Endometrial microvascular endothelial cells (primary cell): ENCODE measurements at regions not wholly inside any gene's neighbourhood (a gene's known extent, or its start where the extent isn't known, plus 50 kb on each side); places are given as distances from the start of the nearest gene placed in this dataset.

Source experiments
- in situ Hi-C: cut with HindIII; loops from 2 replicates; pipeline ENCODE4 v1.10.0; 2017; ENCODE audit warnings: low sequenced_read_pairs, low pct_unique_long_range_greater_than_20kb; ENCODE audit errors: inconsistent ontology term

- in situ Hi-C loops, result no loop called here
Observed at GRCh38 chr16:54816471-54816870, 114.2 kb upstream of the IRX5 start.

GRCh38 chr16:54815177-54815576 is 115.5 kb upstream of the IRX5 start:
- in situ Hi-C loops, result no loop called here

- in situ Hi-C loops, result no loop called here
Observed at GRCh38 chr16:54813778-54814177, 116.9 kb upstream of the IRX5 start.

- in situ Hi-C loops, result no loop called here
Observed at GRCh38 chr16:54812229-54812628, 118.4 kb upstream of the IRX5 start.

GRCh38 chr16:54808890-54809289 is 121.8 kb upstream of the IRX5 start:
- in situ Hi-C loops, result no loop called here

- in situ Hi-C loops, result no loop called here
Observed at GRCh38 chr16:54806881-54807360, 123.7 kb upstream of the IRX5 start.

DNA sequence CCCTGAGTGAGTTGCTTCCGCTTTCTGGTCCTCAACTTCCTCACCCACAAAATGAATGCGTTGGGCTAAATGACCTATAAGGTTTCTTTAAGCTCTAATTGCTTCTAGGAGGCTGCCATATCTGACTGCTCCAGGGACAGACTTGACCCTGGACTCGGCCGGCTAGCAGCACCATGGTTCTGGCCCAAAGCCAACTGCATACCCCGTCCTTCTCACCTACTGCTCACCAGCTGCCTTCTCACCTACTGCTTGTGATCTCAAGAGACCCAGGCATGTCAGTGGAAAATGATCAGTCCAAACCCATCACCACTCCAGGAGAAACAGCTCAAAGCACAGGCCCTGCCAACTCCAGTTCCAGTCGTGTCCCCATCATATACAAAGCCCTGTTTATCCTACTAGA is 124.3 kb upstream of the IRX5 start:
- in situ Hi-C loops, result no loop called here

DNA sequence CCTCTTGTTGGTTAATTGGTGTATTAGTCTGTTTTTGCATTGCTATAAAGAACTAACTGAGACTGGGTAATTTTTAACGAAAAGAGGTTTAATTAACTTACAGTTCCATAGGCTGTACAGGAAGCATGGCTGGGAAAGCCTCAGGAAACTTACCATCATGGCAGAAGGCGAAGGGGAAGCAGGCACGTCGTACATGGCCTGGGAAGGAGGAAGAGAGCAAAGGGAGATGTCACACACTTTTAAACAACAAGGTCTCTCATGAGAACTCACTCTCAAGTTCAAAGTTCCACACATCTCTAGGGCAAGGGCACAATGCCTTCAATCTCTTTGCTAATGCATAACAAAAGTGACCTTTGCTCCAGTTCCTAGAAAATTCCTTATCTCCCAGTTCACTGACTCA is 125.0 kb upstream of the IRX5 start:
- in situ Hi-C loops, result no loop called here

DNA sequence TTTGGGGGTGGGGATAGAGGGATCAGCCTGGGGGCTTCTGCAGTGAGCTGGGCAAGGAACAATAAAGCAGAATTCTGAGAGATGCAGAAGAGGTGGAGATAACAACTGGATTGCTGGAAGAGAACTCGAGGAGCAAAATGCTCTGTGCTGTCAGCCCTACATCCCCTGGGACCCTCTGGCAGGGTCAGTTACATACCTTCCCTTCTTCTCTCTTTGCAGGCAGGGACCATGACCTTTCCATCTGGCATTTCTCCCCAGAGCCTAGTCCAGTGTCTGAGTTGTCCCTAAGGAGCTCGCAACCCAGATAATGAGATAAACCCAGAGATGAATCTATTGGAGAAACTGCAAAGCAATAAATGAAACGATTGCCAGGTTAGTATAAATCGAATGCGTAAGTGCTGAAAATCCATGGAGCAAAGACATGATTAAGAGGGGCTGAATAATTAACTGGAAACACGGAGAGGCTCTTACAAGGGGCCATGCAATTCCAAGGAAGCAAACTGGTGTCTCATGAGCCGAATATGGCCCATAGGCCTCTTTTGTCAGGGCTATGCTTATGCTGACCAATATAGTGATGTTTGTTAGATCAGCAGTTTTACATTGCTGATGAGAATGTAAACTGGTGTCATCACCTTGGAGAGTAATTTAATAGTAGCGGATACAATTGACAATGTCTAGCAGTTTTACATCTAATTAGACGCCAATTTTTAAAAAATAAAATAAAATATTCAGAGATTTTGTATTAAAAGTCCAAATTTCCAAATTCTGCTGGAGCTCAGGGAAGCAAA is 129.4 kb upstream of the IRX5 start:
- in situ Hi-C loops, result no loop called here

- in situ Hi-C loops, result no loop called here
Observed at GRCh38 chr16:54798267-54798666, 132.4 kb upstream of the IRX5 start.

DNA sequence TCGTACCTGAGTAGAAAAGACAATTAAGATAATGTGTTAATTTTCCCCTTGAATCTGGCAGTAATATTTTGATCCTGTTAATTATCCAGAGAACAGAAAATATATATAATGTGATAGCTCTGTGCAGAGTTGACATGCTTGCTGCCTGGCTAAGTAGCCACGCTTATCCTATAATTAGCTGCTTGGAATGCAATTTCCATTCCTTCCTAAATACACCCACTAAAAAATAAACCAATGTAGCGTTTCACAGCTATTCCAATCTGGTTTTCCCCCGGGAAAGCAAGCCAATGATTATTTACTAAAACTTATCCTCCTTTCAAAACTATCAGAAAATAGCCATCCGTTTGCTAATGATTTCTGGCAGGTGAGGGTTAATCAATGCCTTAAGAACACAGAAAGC is 134.5 kb upstream of the IRX5 start:
- in situ Hi-C loops, result no loop called here

DNA sequence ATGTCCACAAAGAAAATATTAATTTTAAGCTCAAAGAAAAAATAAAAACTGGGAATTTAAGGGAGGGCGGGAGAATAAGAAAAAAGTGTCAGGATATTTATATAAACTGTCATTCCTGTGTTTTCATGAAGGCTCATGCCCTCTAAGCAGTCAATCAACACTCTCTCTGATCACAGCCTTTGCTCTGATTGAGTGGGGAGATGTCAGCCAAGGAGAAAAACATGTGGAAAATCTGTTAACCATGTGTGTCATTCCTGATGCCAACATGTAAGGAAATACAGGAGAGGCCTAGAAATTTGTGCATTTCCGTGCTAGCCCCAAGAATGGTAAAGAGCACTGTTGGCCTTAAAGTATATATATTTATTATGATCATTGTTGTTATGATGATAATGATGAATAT is 137.9 kb upstream of the IRX5 start:
- in situ Hi-C loops, result no loop called here

DNA sequence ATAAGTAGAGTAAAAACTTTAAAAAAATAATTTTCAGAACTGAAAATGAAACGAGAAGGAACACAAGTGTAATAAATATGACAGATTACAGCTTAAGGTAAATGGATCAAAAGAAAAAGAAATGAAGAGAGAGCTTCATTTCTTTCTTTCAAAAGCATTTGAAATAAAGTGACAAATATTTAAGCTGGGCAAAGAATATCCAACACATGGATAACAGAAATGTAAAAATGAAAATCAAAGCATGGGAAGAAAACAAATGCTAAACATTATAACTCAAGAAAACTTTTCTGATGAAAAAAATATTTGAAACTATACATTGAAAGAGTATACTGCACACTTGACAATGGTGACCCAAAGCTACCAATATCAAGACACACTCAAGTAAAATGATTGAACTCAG is 143.6 kb upstream of the IRX5 start:
- in situ Hi-C loops, result no loop called here

DNA sequence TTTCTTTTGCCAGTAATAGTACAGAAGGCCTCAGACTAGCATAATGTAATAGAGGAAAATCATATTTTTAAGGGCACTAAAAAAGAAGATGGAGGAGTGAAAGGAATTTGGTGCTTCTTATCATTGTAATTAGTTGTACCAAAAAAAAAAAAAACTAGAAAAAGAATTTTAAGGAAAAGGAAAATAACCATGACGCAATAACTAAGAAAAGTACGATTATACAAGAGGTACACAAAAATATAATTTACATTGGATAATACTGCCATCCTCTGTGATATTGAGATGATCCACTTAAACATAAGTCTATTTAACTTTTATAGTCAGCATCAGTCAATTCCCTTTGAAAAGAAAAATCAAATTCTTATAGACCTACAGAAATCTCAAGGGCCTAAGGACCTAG is 146.7 kb upstream of the IRX5 start:
- in situ Hi-C loops, result no loop called here

DNA sequence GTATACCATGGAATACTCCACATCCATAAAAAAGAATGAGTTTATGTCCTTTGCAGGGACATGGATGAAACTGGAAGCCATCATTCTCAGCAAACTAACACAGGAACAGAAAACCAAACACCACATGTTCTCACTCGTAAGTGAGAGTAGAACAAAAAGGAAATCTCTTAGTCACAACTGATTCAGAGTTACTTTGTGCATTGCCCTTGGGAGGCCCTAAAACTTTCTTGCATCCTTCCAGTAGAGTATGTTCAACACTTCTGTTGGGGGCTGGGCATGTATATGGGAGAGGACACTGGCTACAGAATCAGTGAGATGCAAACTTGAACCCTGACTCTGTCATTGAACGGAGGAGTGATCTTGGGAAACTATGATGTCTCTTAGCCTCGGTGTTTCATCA is 147.4 kb upstream of the IRX5 start:
- in situ Hi-C loops, result no loop called here

DNA sequence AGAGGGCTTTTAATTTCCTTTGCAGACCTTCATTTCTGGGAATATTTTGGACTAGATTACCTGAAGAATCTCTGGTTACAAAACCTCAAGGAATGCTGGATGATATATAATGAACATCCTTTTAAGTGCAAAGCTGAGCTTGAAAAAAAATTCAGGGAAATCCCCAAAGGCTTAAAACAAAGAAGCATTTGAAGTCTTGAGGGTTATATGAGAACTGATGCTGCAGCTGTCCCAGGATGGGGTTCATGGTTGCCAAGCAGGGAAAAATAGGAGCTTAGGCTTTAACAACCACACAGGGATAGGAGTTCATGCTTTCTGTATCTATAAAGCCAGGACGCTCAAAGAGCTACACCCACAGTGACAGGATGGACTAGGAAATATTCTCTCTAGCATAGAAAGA is 150.4 kb upstream of the IRX5 start:
- in situ Hi-C loops, result no loop called here

GRCh38 chr16:54779549-54779948 is 151.1 kb upstream of the IRX5 start:
- in situ Hi-C loops, result no loop called here

GRCh38 chr16:54774768-54775167 is 155.9 kb upstream of the IRX5 start:
- in situ Hi-C loops, result no loop called here

DNA sequence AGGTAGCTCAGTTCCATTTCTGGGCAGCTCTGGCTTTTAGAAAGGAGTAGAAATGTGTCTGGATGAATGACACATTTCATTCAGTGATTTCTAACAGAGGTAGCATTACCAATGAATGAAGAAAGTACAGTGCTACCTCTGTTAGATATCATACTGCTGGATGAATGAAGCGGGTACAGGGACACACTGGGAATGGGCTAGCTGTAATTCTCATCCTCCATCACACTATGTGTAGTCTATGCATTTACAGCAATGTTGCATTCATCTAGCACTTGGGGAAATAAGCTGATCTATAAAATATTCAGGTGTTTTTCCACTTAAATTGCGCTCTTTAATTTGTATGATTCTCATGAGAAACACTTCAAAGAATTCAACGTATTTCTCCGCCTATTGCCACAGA is 158.3 kb upstream of the IRX5 start:
- in situ Hi-C loops, result no loop called here

DNA sequence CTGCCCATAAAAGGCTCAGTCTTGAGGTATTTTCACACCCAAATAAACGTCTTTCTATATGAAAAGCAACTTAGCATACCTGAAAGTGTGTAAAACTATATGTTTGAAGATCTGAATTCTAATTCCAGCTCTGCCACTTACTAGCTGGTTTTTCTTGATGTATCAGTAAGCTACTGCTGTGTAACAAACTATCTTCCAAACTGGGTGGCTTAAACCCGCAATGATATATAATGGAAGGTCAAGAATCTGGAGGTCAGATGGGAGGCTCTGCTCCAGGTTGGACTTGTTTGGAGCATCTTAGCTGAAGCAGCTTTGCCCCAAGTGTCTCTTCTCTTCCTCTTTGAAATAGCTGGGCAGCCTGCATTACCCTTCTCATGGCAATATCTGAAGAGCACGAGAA is 164.3 kb upstream of the IRX5 start:
- in situ Hi-C loops, result no loop called here

GRCh38 chr16:54750249-54750648 is 180.4 kb upstream of the IRX5 start:
- in situ Hi-C loops, result no loop called here
